Adrenal gland (tissue), 9 donors: ENCODE measurements at regions not wholly inside any gene's neighbourhood (a gene's known extent, or its start where the extent isn't known, plus 50 kb on each side); places are given as distances from the start of the nearest gene placed in this dataset.
A peak's percentile ranks its signal among the peaks of the same experiment; 100 is the strongest.

Experiments used
- DNase-seq, 7 donors: peaks; one replicate each; pipeline ENCODE4 v3.0.0-alpha.2; 2019 to 2020
- H3K27ac ChIP-seq, 5 donors: fragments of 200-600 bp; sonication (generic) in 4 of 5; 1 replicate in 3 of 5; 2 replicates in 2 of 5; pipeline versions ENCODE4 v1.5.1 to v1.8.0; 2016 to 2020; ENCODE audit warnings: mild to moderate bottlenecking in 1 of 5
- H3K27me3 ChIP-seq: fragments of 200-600 bp; 2 replicates; pipeline ENCODE4 v1.8.0; 2021
- H3K36me3 ChIP-seq, 2 donors: fragments of 200-600 bp; replicated peaks in 1 of 2; 1 replicate in 1 of 2; 2 replicates in 1 of 2; pipeline versions ENCODE4 v1.5.1 to v1.8.0; 2018 to 2022
- H3K4me1 ChIP-seq, 2 donors: fragments of 200-600 bp; replicated peaks in 1 of 2; 1 replicate in 1 of 2; 2 replicates in 1 of 2; pipeline versions ENCODE4 v1.5.1 to v1.8.0; 2018 to 2021
- H3K4me3 ChIP-seq, 4 donors: fragments of 200-600 bp; sonication (generic) in 3 of 4; one replicate each; pipeline ENCODE4 v1.5.1; 2016 to 2018
- H3K9me3 ChIP-seq, 3 donors: fragments of 200-600 bp; sonication (generic) in 1 of 3; replicated peaks in 1 of 3; 1 replicate in 2 of 3; 2 replicates in 1 of 3; pipeline versions ENCODE4 v1.5.1 to v1.8.0; 2016 to 2021
- CTCF ChIP-seq, 6 experiments: fragments of 450-650 bp in 4 of 6; fragments of 200-600 bp in 2 of 6; sonication (generic) in 1 of 6; IDR thresholded peaks; 1 replicate in 5 of 6; 2 replicates in 1 of 6; pipeline versions ENCODE4 v1.5.1 to v1.8.0; 2016 to 2021; ENCODE audit warnings: antibody characterized with exemption in 6 of 6, mild to moderate bottlenecking in 2 of 6, moderate library complexity in 1 of 6
- POLR2A ChIP-seq, 2 donors: fragments of 450-650 bp; IDR thresholded peaks; one replicate each; pipeline ENCODE4 v1.6.1; 2017; ENCODE audit warnings: antibody characterized with exemption in 2 of 2, mild to moderate bottlenecking in 2 of 2, moderate library complexity in 1 of 2
- WGBS, 4 donors: extraction: QIAGEN DNeasy Blood & Tissue Kit in 2 of 4; methylation state at CpG; one replicate each; pipeline versions ENCODE4 v1.1.5 to v1.1.7; 2013 to 2017; 5-methylcytosine and 5-hydroxymethylcytosine counted together
- intact Hi-C, 2 donors: fragments of 100-400 bp; cut with DNase I; formaldehyde crosslinking; loops; one replicate each; pipeline versions ENCODE4 v1.14.1 to v1.15.0; 2022 to 2023
- donor health status: healthy with polysubstance abuse.
- donor health status: Bipolar disorder and iron deficiency.
- donor health status: DM: yes; HTN: yes; CAD: no.
- donor health status: DM: no; HTN: no; CAD: no.
- donor health status: DM: no; HTN: no; CAD: no.

- DNase-seq = no peak
- H3K9me3 ChIP-seq = no peaks in the 10 kb centered on the region
- H3K36me3 ChIP-seq = no peaks in the 10 kb centered on the region
- no peak overlapping the region for H3K4me3 ChIP-seq
- TF ChIP-seq POLR2A (IDR thresholded peaks at IDR 0.05) (no peak), CTCF (IDR thresholded peaks at IDR 0.05) (no peak)
- intact Hi-C loops = no loop called here
- no peaks in the 10 kb centered on the region for H3K27me3 ChIP-seq
- H3K4me1 ChIP-seq = no peaks in the 10 kb centered on the region
- no peak overlapping the region for H3K27ac ChIP-seq
- 84 to 91% (median 86%) methylated on average over 11 to 13 of the region's 13 CpGs for WGBS, 4 donors
Measured at GRCh38 chr10:43806831-43807640, 158.4 kb upstream of the ZNF32 start.

GRCh38 chr10:43803791-43804190 lies 155.1 kb upstream of the ZNF32 start:
- Histone ChIP-seq H3K36me3 (no peaks in the 10 kb centered on the region), H3K4me3 (no peak overlapping the region), H3K9me3 (no peaks in the 10 kb centered on the region), H3K27me3 (no peaks in the 10 kb centered on the region), H3K4me1 (no peaks in the 10 kb centered on the region), H3K27ac (no peak overlapping the region)
- 56 to 64% (median 58%) methylated on average over 7 of the region's 7 CpGs for WGBS, 4 donors
- no peak for DNase-seq
- intact Hi-C loops = no loop called here
- TF ChIP-seq CTCF (IDR thresholded peaks at IDR 0.05) (no peak), POLR2A (IDR thresholded peaks at IDR 0.05) (no peak)

GRCh38 chr10:43802988-43803696 lies 154.5 kb upstream of the ZNF32 start:
- Histone ChIP-seq H3K27me3 (no peaks in the 10 kb centered on the region), H3K36me3 (no peaks in the 10 kb centered on the region), H3K27ac (no peak overlapping the region), H3K4me1 (no peaks in the 10 kb centered on the region), H3K4me3 (no peak overlapping the region), H3K9me3 (no peaks in the 10 kb centered on the region)
- 56 to 88% (median 77%) methylated on average over 6 of the region's 6 CpGs for WGBS, 4 donors
- DNase-seq = no peak
- intact Hi-C loops = no loop called here
- TF ChIP-seq CTCF (IDR thresholded peaks at IDR 0.05) (no peak), POLR2A (IDR thresholded peaks at IDR 0.05) (no peak)

- H3K27me3 ChIP-seq = no peaks in the 10 kb centered on the region
- no peaks in the 10 kb centered on the region for H3K9me3 ChIP-seq
- H3K4me3 ChIP-seq = no peak overlapping the region
- no peaks in the 10 kb centered on the region for H3K4me1 ChIP-seq
- no peak for DNase-seq
- peak overlapping the region in 1 of 5 donors; percentile 43 for H3K27ac ChIP-seq
- WGBS, 4 donors = 91 to 98% (median 93%) methylated on average over 3 of the region's 3 CpGs
- intact Hi-C loops = no loop called here
- TF ChIP-seq CTCF (IDR thresholded peaks at IDR 0.05) = no peak
- no peak for TF ChIP-seq POLR2A (IDR thresholded peaks at IDR 0.05)
- no peaks in the 10 kb centered on the region for H3K36me3 ChIP-seq
Measured at GRCh38 chr10:43801626-43802025, 152.9 kb upstream of the ZNF32 start.
